SU-DHL-6 (cell line): ENCODE measurements at regions not wholly inside any gene's neighbourhood (a gene's known extent, or its start where the extent isn't known, plus 50 kb on each side); places are given as distances from the start of the nearest gene placed in this dataset.

Source experiments
- H2AFZ ChIP-seq: fragments of 200-600 bp; sonication (generic); 2 replicates; pipeline ENCODE4 v1.6.1; 2014; ENCODE audit warnings: low read depth, mild to moderate bottlenecking, moderate library complexity, mixed read lengths, antibody characterized with exemption, low read length; ENCODE audit not compliant: severe bottlenecking
- H3F3A ChIP-seq: fragments of 200-600 bp; shearing (Covaris generic); 2 replicates; pipeline ENCODE4 v1.6.0; 2016; ENCODE audit warnings: antibody characterized with exemption, mild to moderate bottlenecking; ENCODE audit not compliant: insufficient read depth
- H3K27ac ChIP-seq: fragments of 200-600 bp; sonication (generic); 2 replicates; pipeline ENCODE4 v1.5.1; 2016; ENCODE audit warnings: low read depth, mild to moderate bottlenecking, low read length, moderate library complexity, mixed read lengths
- H3K27me3 ChIP-seq: fragments of 200-600 bp; sonication (generic), shearing (Covaris generic); 2 replicates; pipeline ENCODE4 v1.6.0; 2014; ENCODE audit warnings: mild to moderate bottlenecking, low read length
- H3K36me3 ChIP-seq: fragments of 200-600 bp; sonication (generic); 2 replicates; pipeline ENCODE4 v1.6.1; 2014; ENCODE audit warnings: mild to moderate bottlenecking, low read length, mixed read lengths
- H3K4me2 ChIP-seq: fragments of 300-600, 200-600 bp; shearing (Covaris generic), sonication (generic); 2 replicates; pipeline ENCODE4 v1.6.0; 2014; ENCODE audit warnings: low read length, low read depth, mild to moderate bottlenecking; ENCODE audit not compliant: poor library complexity, severe bottlenecking
- H3K4me3 ChIP-seq: fragments of 200-600 bp; sonication (generic); 2 replicates; pipeline ENCODE4 v1.5.1; 2014; ENCODE audit warnings: antibody characterized with exemption, low read length, mild to moderate bottlenecking, mixed read lengths; ENCODE audit not compliant: insufficient read depth, poor library complexity, severe bottlenecking
- H3K79me2 ChIP-seq: fragments of 200-600 bp; sonication (generic); 2 replicates; pipeline ENCODE4 v1.6.1; 2014; ENCODE audit warnings: mild to moderate bottlenecking, low read length, moderate library complexity; ENCODE audit not compliant: insufficient read depth
- H3K9ac ChIP-seq: fragments of 200-600 bp; sonication (generic); 2 replicates; pipeline ENCODE4 v1.7.0; 2014; ENCODE audit warnings: mild to moderate bottlenecking, low read length
- H3K9me2 ChIP-seq: fragments of 200-600 bp; sonication (generic); replicated peaks from 2 replicates; pipeline ENCODE4 v1.6.1; 2014; ENCODE audit warnings: low read length; ENCODE audit not compliant: insufficient read depth
- H3K9me3 ChIP-seq: fragments of 200-600 bp; sonication (generic); 2 replicates; pipeline ENCODE4 v1.6.1; 2014; ENCODE audit warnings: low read length, mixed read lengths; ENCODE audit not compliant: insufficient read depth
- H4K20me1 ChIP-seq: fragments of 200-600 bp; sonication (generic); 2 replicates; pipeline ENCODE4 v1.6.1; 2014; ENCODE audit warnings: low read depth, mild to moderate bottlenecking, antibody characterized with exemption, low read length, moderate library complexity, mixed read lengths
- CTCF ChIP-seq: fragments of 200-600 bp; sonication (generic); IDR thresholded peaks from one replicate; pipeline ENCODE4 v1.5.1; 2017; ENCODE audit warnings: antibody characterized with exemption, mild to moderate bottlenecking, low read length, moderate library complexity; ENCODE audit not compliant: insufficient read depth, poor library complexity, severe bottlenecking
- EZH2phosphoT487 ChIP-seq: fragments of 200-600 bp; sonication (generic), shearing (Covaris generic); conservative IDR thresholded peaks from 2 replicates; pipeline ENCODE4 v1.6.1; 2018; ENCODE audit warnings: mild to moderate bottlenecking, antibody characterized with exemption, low read length, moderate library complexity, mixed read lengths

GRCh38 chr19:30930941-30931706 lies 418.1 kb downstream of the TSHZ3 start:
- Histone ChIP-seq H2AFZ (no peak overlapping the region), H4K20me1 (no peaks in the 10 kb centered on the region), H3K9me2 (no peaks in the 10 kb centered on the region), H3K27me3 (no peaks in the 10 kb centered on the region), H3K4me3 (no peak overlapping the region), H3K4me2 (no peak overlapping the region), H3K9ac (no peak overlapping the region), H3K36me3 (no peaks in the 10 kb centered on the region), H3K9me3 (peaks cover 6% of the 10 kb centered on the region; the same call in 1 of the 2 replicates), H3K79me2 (no peaks in the 10 kb centered on the region), H3K27ac (no peak overlapping the region), H3F3A (no peaks in the 10 kb centered on the region)
- TF ChIP-seq CTCF (no peak), EZH2phosphoT487 (no peak)

- TF ChIP-seq EZH2phosphoT487: no peak
- TF ChIP-seq CTCF: no peak
- Histone ChIP-seq H3K79me2 (no peaks in the 10 kb centered on the region), H3K4me2 (no peak overlapping the region), H3K27ac (no peak overlapping the region), H3K36me3 (no peaks in the 10 kb centered on the region), H3K9ac (no peak overlapping the region), H3K9me2 (no peaks in the 10 kb centered on the region), H4K20me1 (no peaks in the 10 kb centered on the region), H3K4me3 (no peak overlapping the region), H3K9me3 (peaks cover 6% of the 10 kb centered on the region; the same call in 1 of the 2 replicates), H3F3A (no peaks in the 10 kb centered on the region), H2AFZ (no peak overlapping the region), H3K27me3 (no peaks in the 10 kb centered on the region)
Observed at GRCh38 chr19:30927705-30928104, 421.5 kb downstream of the TSHZ3 start.

- Histone ChIP-seq H3K27ac (no peak overlapping the region), H3K27me3 (no peaks in the 10 kb centered on the region), H3K79me2 (no peaks in the 10 kb centered on the region), H3K9ac (no peak overlapping the region), H2AFZ (no peak overlapping the region), H3F3A (no peaks in the 10 kb centered on the region), H3K4me3 (no peak overlapping the region), H3K9me2 (no peaks in the 10 kb centered on the region), H3K9me3 (peaks cover 6% of the 10 kb centered on the region; the same call in 1 of the 2 replicates), H4K20me1 (no peaks in the 10 kb centered on the region), H3K4me2 (no peak overlapping the region), H3K36me3 (no peaks in the 10 kb centered on the region)
- TF ChIP-seq CTCF (no peak), EZH2phosphoT487 (no peak)
Observed at GRCh38 chr19:30924670-30925069, 424.6 kb downstream of the TSHZ3 start.
